Left kidney (tissue), 1 donor: ENCODE measurements at regions not wholly inside any gene's neighbourhood (a gene's known extent, or its start where the extent isn't known, plus 50 kb on each side); places are given as distances from the start of the nearest gene placed in this dataset.
"Not testable (repeated sequence)": the region's sequence is repeated elsewhere in the genome, so short reads cannot be mapped to it uniquely, and the experiment has no call there.

Source experiments
- DNase-seq: peaks from one replicate; pipeline ENCODE4 v3.0.0-alpha.2; 2013

DNA sequence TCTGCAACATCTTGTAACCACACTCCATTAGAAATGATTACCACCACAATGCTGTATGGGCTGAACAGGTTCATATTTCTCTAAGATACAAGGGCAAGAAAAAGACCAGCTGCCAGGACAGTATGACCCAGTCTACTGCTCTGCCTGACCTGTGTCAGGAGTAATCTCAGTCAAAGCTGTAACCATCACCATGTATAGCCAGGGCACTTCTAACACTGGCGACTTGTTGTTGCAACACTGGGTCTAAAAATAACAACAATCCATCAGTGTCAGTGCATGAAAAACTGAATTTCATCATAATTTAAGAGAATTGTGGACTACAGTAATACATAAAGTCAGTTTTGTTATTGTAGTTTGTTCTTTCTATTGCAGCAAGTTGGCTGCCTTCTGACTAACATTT lies 738.6 kb upstream of the ADGRB3 start:
- DNase-seq: no peak

DNA sequence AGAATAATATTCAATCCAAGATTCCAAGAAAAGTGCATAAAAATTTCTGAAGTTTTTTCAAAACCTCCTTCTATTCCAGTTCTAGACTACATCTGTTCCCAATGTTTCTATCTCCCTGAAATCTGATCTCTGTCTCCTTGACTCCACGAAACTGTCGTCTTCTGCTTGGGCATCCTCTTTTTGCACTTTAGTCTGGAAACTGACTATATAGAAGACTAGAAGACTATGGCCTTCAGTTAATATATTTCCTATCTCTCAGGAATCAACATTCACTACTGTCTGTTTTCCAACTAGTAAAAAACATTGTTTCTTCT lies 745.4 kb upstream of the ADGRB3 start:
- no peak for DNase-seq

DNA sequence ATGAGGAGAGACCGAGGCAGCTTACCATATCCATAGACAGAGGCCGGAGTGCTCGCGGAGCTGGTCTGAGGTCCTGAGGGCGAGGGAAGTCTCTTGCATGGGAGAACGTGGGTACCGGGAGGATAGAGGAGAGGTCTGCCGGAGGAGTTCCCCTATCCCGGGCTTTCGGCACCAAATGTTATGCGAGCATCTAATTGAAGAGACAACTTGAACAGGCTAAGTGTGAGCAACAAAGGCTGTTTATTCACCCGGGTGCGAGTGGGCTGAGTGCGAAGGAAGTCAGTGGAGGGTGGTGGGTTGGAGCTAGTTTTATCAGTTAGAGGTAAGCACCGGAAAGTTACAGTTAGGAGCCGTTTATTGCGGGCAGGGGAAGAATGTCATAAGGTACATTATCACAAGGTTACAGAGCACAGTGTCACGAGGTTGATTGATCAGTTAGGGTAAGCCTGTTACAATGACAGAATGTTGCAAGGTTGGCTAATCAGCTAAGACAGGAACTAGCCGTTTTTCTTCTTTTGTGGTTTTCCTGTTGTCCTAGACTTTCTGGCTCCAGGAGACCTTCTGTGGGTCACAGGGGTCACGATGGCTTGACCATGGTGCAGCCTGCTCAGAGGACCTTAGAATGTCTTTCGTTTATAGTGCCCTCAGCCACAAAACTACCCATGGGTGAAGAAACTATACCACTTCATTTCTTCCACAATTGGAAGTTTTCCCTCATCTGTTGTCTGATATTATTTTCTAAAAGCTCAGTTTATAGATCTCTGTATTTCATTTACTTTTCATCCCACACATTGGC lies 746.0 kb upstream of the ADGRB3 start:
- DNase-seq: no peak

DNA sequence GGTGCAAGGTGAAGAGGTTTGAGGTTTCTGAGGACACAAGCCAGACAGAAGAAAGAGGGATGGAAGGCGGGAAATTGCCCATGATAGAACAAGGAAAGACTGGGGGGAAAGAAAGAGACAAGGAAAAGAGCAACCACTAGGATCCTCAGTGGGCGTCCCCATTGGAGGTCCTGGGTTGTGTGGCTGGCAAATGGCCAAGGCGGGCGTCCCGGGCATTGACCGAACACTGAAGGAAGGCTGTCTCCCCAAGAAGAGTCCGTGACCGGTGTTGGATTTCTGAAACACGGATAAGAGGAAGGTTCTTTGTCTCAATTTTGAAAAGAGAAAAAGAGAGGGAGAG lies 746.6 kb upstream of the ADGRB3 start:
- no peak for DNase-seq

DNA sequence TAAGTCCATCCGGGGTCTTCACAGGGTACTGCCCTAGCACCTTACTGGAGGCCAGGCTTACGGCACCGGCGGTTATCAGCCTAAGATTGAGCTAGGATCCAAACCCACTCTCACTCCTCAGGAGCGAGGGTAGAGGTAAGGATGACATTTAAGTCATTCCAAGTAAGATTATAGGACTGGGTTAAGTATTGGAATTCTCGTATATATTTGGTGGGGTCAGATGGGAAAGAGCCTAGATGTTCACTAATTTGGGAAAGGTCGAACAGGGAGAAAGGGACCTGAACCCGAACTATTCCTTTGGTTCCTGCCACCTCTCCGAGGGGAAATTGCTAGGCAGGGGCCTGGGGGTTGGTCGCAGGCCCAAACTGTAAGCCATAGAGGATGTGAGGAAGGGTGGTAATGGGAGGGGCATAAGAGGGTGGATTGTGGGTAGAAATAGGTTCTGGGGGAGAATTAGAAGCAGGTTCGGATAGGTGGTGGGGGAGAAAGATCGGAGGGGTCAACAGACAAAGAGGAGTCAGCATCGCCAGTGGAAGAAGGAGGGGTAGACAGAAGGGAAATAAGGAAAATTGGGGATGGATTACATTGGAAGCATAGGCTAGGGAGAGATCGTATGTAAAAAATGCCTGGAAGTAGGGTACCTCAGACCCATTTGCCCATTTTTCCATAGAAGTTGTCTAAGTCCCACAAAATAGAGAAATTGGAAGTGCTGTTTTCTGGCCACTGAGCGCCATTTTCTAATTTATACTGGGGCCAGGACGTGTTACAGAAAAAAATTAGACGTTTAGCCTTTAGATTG lies 747.1 kb upstream of the ADGRB3 start:
- DNase-seq: no peak

DNA sequence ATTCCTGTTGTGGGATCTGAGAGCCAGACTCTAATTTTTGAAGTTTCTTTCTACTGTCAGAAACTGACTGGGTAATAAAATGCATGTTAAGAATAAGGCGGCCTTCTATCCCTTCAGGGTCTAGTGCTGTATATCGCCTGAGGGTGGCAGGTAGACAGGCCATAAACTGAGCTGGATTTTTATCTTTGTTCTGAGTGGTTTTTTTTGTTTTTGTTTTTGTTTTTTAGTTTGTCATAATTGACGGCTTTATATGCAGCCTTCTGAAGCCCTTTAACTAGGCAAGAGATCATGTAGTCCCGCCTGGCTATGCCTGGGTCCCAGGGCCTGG lies 747.7 kb upstream of the ADGRB3 start:
- DNase-seq: no peak

DNA sequence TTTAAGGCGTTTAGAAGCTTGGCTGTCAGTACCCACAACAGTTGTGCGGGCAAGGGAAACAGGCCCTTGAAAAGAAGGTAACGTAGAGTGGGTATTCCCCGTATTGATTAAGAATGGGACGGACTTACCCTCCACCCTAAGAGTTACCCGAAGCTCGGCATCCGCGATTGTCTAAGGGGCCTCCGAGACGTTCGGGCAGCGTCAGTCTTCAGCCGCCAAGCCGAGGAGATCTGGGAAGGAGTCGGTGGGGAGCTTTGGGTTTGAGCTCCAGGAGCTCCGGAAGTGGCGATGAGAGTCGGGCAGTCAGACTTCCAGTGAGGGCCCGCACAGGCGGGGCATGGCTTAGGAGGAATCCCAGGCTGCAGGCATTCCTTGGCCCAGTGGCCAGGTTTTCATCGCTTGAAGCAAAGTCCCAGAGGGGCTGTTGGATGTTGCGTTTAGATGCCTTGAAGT lies 748.2 kb upstream of the ADGRB3 start:
- no peak for DNase-seq

DNA sequence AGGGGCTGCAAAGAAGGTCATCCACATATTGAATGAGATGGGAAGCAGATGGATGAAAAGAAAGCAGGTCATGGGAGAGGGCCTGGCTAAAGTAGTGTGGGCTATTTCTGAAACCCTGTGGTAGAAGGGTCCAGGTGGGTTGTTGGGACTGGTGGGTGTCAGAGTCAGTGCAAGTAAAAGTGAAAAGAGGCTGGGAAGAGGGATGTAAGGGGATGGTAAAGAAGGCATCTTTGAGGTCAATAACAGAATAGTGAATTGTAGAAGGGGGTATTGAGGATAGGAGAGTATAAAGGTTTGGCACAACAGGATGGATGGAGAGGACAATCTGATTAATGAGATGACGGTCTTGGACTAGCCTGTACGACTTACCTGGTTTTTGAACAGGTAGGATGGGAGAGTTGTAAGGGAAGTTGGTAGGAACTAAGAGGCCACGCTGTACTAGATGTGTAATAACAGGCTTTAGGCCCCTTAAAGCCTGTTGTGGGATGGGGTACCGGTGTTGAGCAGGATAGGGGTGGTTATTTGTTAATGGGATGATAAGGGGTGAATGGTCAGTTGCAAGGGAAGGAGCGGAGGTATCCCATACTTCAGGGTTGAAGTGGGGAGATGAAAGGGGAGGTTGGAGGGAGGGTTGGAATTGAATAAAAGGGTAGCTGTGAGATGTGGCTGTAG lies 748.9 kb upstream of the ADGRB3 start:
- DNase-seq: no peak

DNA sequence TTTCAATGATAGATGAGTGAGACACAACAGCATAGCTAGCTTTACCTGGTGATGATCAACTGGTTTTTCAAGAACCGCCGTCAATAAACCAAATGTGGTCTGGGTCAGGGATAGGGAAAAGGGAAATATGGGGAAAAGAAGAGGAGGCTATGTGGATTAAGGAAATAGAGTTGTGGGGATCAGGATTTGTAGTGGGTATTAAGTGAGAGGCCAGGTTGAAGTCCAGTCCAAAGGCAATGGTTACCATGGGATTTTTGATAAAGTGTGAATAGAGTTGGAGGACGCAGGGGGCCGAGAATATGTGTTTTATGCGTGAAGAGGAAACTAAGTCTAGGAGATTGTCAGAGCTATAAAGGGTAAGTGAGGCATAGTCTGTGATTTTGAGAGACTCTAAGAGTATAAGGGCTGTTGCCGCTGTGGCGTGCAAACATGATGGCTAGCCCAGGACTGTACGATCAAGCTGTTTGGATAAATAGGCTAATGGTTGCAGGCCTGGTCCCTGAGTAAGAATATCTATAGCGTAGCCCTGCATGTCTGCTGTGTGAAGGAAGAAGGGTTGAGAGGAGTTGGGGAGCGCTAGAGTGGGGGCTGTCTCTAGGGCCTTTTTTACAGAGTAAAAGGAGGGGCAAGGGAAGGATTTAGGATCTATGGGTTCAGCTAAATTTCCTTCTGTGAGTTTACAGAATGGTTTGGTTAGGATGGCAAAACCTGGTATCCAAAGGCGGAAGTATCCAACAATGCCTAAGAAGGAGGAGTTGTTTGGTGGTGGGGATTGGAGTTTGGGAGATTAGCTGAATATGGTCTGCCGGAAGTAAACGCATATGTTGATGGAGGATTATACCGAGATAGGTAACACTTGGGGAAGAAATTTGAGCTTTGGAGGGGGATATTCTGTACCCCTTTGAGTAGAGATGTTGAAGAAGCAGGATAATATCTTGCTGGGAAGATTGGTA lies 749.7 kb upstream of the ADGRB3 start:
- DNase-seq: no peak

DNA sequence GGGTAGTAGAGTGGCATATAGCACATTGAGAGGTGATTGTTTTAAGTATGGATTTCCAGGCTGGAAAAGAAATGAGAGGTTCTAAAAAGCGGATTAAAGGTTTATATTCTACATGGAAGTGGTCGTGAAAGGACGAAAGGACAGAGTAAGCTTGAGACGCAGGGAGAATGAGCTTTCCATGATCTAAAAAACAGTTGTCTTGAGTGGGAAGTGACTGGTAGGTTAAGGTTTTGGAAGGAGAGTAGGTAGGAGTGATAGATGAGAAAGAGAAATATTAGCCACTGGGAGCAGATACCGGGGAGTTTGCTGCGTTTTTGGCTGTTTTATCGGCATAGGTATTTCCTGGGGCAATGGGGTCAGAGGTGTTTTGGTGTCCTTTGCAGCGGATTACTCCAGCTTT lies 750.6 kb upstream of the ADGRB3 start:
- DNase-seq: no peak

DNA sequence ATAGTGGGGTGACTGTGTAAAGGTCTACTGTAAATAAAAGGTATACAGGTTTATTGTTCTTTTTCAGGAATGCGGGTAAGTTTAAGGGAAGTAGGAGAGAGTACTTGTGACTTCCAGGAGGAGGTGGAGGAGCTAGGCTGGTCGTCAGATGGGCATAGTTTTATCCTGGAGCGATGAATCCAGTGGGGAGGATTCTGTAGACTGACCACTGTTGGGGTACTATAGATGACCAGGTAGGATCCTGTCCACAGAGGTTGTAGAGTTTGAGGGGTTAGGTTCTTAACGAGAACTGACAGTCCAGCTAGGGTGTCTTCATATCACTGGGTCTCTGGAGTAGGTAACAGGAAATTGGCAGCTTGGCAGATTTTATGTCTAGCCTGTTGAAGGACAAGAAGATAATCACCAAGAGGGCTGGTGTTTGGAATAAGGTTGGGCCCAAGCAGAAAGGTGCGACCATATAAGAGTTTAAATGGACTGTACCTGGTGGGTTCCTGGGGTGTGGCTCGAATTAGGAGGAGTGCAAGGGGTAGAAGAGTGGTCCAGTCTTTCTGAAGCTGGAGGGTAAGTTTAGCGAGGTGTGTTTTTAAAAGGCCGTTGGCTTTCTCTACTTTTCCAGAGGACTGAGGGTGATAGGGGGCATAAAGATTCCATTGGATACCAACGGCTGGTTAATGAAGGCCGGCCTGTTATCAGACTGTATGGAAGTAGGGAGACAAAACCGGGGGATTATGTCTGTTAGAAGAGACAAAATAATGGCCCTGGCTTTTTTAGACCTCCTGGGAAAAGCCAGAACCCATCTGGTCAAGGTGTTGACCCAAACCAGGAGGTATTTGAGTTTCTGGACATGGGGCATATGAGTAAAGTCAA lies 751.3 kb upstream of the ADGRB3 start:
- DNase-seq: no peak

DNA sequence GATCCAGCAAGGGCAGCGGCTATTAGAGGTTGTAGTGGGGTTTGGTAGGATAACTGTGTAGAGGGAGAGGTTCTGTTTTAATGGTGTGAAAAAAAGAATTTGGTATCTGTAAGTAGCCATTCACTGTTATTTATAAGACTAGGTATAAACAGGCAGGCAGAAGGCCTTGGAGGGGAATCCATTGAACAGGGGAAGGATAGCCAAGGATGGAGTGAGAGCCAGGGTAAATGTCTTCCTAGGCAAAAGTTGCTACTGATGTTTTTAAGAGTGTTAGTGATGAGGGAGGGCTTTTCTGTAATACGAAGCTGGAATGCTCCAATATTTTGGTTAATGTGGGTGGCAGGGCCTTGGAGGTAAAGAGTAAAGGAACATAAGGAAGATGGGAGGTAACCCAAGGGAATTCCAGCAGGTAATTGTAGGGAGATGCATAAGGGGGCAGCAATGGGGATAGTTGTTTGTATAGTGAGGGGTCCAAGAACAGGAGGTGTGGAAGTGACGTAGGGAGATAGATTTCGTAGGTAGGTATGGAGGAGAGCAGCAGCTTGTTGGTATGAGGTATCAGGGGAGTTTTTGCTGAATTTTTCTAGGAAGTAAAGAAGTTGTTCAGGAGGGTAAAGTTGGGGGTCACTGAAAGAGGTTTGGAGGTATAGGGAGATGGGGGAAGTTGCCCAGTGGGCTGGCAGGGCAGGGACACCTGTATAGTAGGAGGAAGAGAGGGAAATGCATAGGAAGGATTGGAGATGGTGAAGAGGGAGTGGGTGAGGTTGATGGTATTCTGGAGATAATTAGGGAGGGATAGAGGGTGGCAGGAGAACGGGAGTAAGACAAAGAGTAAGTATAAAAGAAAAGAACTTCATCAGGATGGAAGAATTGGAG lies 752.4 kb upstream of the ADGRB3 start:
- DNase-seq: no peak

DNA sequence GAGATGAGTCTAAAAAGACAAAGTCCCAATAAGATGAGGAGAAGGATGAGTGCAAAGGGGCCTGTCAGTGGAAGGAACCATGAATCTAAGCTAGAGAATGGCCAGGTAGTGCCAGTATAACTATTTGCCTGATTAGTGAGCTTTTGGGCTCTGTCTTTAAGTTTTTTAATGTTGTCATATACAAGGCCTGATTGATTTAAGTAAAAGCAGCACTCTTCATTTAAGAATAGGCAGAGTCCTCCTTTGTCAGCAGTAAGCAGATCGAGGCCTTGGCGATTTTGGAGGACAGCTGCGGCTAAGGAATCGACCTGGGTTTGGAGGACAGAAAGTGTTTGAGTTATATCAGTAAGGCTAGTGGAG lies 753.4 kb upstream of the ADGRB3 start:
- no peak for DNase-seq

DNA sequence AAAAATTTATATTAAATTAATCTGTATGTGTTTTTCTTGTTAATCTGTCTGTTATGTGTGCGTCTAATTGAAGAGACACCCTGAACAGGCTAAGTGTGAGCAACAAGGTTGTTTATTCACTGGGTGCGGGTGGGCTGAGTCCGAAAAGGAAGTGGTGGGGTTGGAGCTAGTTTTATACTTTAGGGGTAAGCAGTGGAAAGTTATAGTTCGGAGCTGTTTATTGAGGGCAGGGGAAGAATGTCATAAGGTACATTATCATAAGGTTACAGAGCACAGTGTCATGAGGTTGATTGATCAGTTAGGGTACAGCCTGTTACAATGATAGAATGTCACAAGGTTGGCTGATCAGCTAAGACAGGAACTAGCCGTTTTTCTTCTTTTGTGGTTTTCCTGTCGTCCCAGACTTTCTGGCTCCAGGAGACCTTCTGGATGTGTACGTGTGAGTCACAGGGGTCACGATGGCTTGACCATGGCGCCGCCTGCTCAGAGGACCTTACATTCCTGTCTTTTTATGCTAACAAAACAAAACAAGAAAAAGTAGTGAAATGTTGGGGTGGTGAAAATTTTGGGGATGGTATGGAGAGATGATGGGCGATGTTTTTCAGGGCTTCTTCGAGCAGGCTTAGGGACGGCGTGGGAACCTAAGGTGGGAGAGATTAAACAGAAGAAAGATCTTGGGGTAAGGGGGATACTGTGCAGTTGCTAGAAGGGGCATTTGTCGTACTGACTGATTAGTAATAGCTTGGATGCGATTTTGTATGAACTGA lies 754.0 kb upstream of the ADGRB3 start:
- DNase-seq: no peak

DNA sequence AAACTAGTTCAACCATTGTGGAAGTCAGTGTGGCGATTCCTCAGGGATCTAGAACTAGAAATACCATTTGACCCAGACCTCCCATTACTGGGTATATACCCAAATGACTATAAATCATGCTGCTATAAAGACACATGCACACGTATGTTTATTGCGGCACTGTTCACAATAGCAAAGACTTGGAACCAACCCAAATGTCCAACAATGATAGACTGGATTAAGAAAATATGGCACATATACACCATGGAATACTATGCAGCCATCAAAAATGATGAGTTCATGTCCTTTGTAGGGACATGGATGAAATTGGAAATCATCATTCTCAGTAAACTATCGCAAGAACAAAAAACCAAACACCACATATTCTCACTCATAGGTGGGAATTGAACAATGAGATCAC lies 754.7 kb upstream of the ADGRB3 start:
- DNase-seq: not testable (repeated sequence)

DNA sequence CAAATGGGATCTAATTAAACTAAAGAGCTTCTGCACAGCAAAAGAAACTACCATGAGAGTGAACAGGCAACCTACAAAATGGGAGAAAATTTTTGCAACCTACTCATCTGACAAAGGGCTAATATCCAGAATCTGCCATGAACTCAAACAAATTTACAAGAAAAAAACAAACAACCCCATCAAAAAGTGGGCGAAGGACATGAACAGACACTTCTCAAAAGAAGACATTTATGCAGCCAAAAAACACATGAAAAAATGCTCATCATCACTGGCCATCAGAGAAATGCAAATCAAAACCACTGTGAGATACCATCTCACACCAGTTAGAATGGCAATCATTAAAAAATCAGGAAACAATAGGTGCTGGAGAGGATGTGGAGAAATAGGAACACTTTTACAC lies 755.2 kb upstream of the ADGRB3 start:
- DNase-seq: not testable (repeated sequence)

DNA sequence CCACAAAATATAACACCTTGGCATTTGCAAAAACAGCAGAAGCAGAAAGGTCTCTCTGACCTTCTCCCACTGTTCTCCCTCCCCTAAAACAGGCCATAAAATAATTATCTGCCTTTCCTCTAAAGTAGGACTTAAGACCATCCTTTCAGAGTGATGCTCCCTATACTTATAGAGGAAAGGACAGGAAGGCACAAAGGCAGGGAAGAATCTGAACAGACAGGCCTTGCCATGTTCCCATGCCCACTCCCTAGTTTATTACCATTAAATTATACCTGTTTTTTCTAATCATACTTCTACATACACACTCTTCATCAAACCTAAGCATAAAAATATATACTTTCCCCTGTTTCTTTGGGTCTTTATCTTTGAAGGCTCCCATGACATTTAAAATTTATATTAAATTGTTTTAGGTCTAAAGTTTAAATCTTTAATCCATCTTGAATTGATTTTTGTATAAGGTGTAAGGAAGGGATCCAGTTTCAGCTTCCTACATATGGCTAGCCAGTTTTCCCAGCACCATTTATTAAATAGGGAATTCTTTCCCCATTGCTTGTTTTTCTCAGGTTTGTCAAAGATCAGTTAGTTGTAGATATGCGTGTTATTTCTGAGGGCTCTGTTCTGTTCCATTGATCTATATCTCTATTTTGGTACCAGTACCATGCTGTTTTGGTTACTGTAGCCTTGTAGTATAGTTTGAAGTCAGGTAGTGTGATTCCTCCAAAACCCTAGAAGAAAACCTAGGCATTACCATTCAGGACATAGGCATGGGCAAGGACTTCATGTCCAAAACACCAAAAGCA lies 755.8 kb upstream of the ADGRB3 start:
- DNase-seq: not testable (repeated sequence)

DNA sequence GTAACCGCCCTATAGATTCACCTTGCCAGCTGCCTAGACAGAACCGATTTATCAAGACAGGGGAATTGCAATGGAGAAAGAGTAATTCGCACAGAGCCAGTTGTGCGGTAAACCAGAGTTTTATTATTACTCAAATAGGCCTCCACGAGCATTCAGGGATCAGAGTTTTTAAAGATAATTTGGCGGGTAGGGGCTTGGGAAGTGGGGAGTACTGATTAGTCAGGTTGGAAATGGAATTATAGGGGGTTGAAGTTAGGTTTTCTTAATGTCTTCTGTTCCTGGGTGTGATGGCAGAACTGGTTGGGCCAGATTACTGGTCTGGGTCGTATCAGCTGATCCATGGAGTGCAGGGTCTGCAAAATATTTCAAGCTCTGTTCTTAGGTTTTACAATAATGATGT lies 756.9 kb upstream of the ADGRB3 start:
- DNase-seq: not testable (repeated sequence)

DNA sequence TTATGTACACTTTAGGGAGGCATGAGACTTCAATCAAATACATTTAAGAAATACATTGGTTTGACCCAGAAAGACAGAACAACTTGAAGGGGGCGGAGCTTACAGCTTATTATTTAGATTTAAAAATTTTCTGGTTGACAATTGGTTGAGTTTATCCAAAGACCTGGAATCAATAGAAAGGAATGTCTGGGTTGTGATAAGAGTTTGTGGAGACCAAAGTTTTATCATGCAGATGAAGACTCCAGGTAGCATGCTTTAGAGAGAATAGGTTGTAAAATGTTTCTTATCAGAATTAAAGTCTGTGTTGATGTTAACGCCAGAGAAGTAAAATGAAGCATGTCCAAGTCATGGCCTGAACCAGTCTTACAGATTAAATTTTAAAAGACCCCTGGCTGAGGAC lies 757.8 kb upstream of the ADGRB3 start:
- DNase-seq: no peak
